ENCODE measurements at regions not wholly inside any gene's neighbourhood (a gene's known extent, or its start where the extent isn't known, plus 50 kb on each side); places are given as distances from the start of the nearest gene placed in this dataset.

- TF ChIP-seq SREBF2 (IDR thresholded peaks at IDR 0.05), result no peak
- TF ChIP-seq KDM1A (IDR thresholded peaks at IDR 0.05; ENCODE audit: low read depth), result no peak
- TF ChIP-seq, protein P1, sequence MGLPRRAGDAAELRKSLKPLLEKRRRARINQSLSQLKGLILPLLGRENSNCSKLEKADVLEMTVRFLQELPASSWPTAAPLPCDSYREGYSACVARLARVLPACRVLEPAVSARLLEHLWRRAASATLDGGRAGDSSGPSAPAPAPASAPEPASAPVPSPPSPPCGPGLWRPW (IDR thresholded peaks at IDR 0.05), result no peak
- no peak for TF ChIP-seq CTCF (IDR thresholded peaks at IDR 0.05)
- TF ChIP-seq CBX2 (IDR thresholded peaks at IDR 0.05; ENCODE audit: borderline replicate concordance, low read depth), result no peak
These were observed 259.6 kb downstream of the ASMT start (continued) for GRCh38 chrX:1874416-1874815.

DNA sequence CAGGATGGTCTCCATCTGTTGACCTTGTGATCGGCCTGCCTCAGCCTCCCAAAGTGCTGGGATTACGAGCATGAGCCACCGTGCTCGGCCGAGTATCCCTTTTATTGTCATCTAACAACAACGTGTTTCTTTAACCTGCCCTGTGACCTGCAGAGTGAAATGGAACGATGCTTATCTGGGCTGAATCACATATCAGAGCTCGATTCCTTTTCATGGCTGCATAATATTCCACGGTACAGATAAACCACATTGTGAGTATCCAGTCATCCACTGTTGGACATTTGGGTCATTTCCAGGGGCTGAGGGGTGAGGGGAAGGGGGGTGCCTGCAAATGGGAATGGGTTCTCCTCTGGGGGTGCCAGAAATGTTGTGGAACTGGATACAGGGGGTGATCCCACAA lies 260.0 kb downstream of the ASMT start:
- 62% methylated on average over 9 of the region's 9 CpGs for WGBS (ENCODE audit: missing lambda C conversion rate)
- POLR2A ChIA-PET, result no interaction called here
- DNase-seq (ENCODE audit: low read depth in 1 of 2, low spot score in 1 of 2) (no peak), ATAC-seq (no peak), FAIRE-seq (no peak)
- no peak overlapping the region for H3K27ac ChIP-seq
- H3K4me3 ChIP-seq, result no peak overlapping the region
- 0 out of 3 replicates have a peak, but pooled peaks cover 3% of the 10 kb centered on the region for H3K9me3 ChIP-seq
- H3K4me1 ChIP-seq, result no peaks in the 10 kb centered on the region
- no peak overlapping the region for H3K4me2 ChIP-seq
- TF ChIP-seq TP53 (CRISPR knock-in tag; IDR thresholded peaks at IDR 0.05), result no peak
- no peak for TF ChIP-seq CTCF (IDR thresholded peaks at IDR 0.05)
- no peak for TF ChIP-seq CBX2 (IDR thresholded peaks at IDR 0.05; ENCODE audit: borderline replicate concordance, low read depth)
- TF ChIP-seq POLR2AphosphoS2 (conservative IDR thresholded peaks at IDR 0.05; ENCODE audit: low read length), result no peak
- no peak for TF ChIP-seq JUNB (IDR thresholded peaks at IDR 0.05)
- no peak for TF ChIP-seq NPAS2 (CRISPR knock-in tag; IDR thresholded peaks at IDR 0.05; ENCODE audit: borderline replicate concordance)
- TF ChIP-seq POLR2A (IDR thresholded peaks at IDR 0.05; ENCODE audit: low read length), result no peak
- TF ChIP-seq HMGXB4 (CRISPR knock-in tag; IDR thresholded peaks at IDR 0.05; ENCODE audit: borderline replicate concordance), result no peak
- TF ChIP-seq, protein P2, sequence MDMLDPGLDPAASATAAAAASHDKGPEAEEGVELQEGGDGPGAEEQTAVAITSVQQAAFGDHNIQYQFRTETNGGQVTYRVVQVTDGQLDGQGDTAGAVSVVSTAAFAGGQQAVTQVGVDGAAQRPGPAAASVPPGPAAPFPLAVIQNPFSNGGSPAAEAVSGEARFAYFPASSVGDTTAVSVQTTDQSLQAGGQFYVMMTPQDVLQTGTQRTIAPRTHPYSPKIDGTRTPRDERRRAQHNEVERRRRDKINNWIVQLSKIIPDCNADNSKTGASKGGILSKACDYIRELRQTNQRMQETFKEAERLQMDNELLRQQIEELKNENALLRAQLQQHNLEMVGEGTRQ (IDR thresholded peaks at IDR 0.05), result no peak
- TF ChIP-seq, protein P3, sequence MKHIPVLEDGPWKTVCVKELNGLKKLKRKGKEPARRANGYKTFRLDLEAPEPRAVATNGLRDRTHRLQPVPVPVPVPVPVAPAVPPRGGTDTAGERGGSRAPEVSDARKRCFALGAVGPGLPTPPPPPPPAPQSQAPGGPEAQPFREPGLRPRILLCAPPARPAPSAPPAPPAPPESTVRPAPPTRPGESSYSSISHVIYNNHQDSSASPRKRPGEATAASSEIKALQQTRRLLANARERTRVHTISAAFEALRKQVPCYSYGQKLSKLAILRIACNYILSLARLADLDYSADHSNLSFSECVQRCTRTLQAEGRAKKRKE (CRISPR knock-in tag; IDR thresholded peaks at IDR 0.05; ENCODE audit: low read depth), result no peak
- TF ChIP-seq, protein P1 (IDR thresholded peaks at IDR 0.05), result no peak
- TF ChIP-seq MAFK (IDR thresholded peaks at IDR 0.05; ENCODE audit: partially characterized antibody), result no peak
- no peak for TF ChIP-seq SMC3 (IDR thresholded peaks at IDR 0.05)
- TF ChIP-seq HDAC2 (IDR thresholded peaks at IDR 0.05), result no peak
- CTCF ChIA-PET, result no interaction called here

DNA sequence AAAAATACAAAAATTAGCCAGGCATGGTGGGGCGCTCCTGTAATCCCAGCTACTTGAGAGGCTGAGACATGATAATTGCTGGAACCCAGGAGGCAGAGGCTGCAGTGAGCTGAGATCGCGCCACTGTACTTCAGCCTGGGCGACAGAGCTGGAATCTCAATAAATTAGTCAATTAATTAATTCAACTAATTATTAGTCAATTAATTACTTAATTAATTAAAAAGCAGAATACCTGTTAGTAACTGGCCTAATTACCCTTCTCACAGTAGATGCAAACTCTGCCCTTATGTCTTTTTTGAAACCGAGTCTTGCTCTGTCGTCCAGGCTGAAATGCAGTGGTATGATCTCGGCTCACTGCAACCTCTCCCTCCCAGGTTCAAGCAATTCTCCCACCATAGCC lies 261.2 kb downstream of the ASMT start:
- H3K9me3 ChIP-seq, result 0 out of 3 replicates have a peak, but pooled peaks cover 3% of the 10 kb centered on the region
- H3K4me1 ChIP-seq, result no peaks in the 10 kb centered on the region
- no peak for DNase-seq (ENCODE audit: low read depth in 1 of 2, low spot score in 1 of 2)
- H3K27ac ChIP-seq, result no peak overlapping the region
- no peak for ATAC-seq
- 96% methylated on average over 7 of the region's 7 CpGs for WGBS (ENCODE audit: missing lambda C conversion rate)
- CTCF ChIA-PET, result no interaction called here
- POLR2A ChIA-PET, result no interaction called here
- no peak overlapping the region for H3K4me3 ChIP-seq
- no peak for FAIRE-seq
- H3K4me2 ChIP-seq, result no peak overlapping the region
- TF ChIP-seq RFX5 (IDR thresholded peaks at IDR 0.05), result no peak
- no peak for TF ChIP-seq ESRRA (IDR thresholded peaks at IDR 0.05; ENCODE audit: borderline replicate concordance, low read length)
- TF ChIP-seq NR3C1 (IDR thresholded peaks at IDR 0.05), result no peak
- TF ChIP-seq, protein P1 (IDR thresholded peaks at IDR 0.05), result no peak
- no peak for TF ChIP-seq SREBF2 (IDR thresholded peaks at IDR 0.05)
- no peak for TF ChIP-seq CEBPB (IDR thresholded peaks at IDR 0.05)
- TF ChIP-seq HEYL (CRISPR knock-in tag; IDR thresholded peaks at IDR 0.05), result no peak
- TF ChIP-seq, protein P4, sequence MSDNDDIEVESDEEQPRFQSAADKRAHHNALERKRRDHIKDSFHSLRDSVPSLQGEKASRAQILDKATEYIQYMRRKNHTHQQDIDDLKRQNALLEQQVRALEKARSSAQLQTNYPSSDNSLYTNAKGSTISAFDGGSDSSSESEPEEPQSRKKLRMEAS (IDR thresholded peaks at IDR 0.05), result no peak
- TF ChIP-seq, protein P5, sequence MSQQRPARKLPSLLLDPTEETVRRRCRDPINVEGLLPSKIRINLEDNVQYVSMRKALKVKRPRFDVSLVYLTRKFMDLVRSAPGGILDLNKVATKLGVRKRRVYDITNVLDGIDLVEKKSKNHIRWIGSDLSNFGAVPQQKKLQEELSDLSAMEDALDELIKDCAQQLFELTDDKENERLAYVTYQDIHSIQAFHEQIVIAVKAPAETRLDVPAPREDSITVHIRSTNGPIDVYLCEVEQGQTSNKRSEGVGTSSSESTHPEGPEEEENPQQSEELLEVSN (IDR thresholded peaks at IDR 0.05; ENCODE audit: borderline replicate concordance, low read depth), result no peak
- no peak for TF ChIP-seq POLR2A (IDR thresholded peaks at IDR 0.05; ENCODE audit: low read length)
- no peak for TF ChIP-seq FOSB (CRISPR knock-in tag; IDR thresholded peaks at IDR 0.05)
- TF ChIP-seq, protein P6, sequence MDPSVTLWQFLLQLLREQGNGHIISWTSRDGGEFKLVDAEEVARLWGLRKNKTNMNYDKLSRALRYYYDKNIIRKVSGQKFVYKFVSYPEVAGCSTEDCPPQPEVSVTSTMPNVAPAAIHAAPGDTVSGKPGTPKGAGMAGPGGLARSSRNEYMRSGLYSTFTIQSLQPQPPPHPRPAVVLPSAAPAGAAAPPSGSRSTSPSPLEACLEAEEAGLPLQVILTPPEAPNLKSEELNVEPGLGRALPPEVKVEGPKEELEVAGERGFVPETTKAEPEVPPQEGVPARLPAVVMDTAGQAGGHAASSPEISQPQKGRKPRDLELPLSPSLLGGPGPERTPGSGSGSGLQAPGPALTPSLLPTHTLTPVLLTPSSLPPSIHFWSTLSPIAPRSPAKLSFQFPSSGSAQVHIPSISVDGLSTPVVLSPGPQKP (IDR thresholded peaks at IDR 0.05; ENCODE audit: low read depth, low read length), result no peak
- no peak for TF ChIP-seq FOXS1 (CRISPR knock-in tag; IDR thresholded peaks at IDR 0.05)
